K562 (cell line): ENCODE measurements at regions not wholly inside any gene's neighbourhood (a gene's known extent, or its start where the extent isn't known, plus 50 kb on each side); places are given as distances from the start of the nearest gene placed in this dataset.

ENCODE experiments used
- ATAC-seq: fragments of 200-7000 bp; cut with Tn5 transposase; 3 replicates; pipeline ENCODE4 v1.9.1; 2020; ENCODE audit warnings: moderate library complexity
- BruUV-seq: library from RNA; stranded (reverse); fragments of 400-500 nt; replicated peaks from 2 replicates; lab custom pipeline; 2021; lab: Mats Ljungman, UMichigan
- CTCF ChIA-PET: fragments of 300-600 bp; formaldehyde crosslinking; extraction: SDS; loops from one replicate; lab custom pipeline; 2021; ENCODE audit warnings: low intra/inter-chr PET ratio; lab: Yijun Ruan, JAX
- POLR2A ChIA-PET: fragments of 300-600, 350-650 bp; sonication (Branson Sonifier 250); formaldehyde crosslinking; extraction: SDS; loops from one replicate; lab custom pipeline; 2021; ENCODE audit warnings: antibody characterized with exemption, inconsistent platforms; lab: Yijun Ruan, JAX
- DNase-seq, 4 experiments: peaks; one replicate each; pipeline versions ENCODE4 v3.0.0 to v3.0.0-alpha.2; 2011 to 2018; ENCODE audit warnings: low spot score in 3 of 4, mixed read lengths in 3 of 4; ENCODE audit errors: extremely low read depth in 1 of 4
- FAIRE-seq: peaks from 2 replicates; lab custom pipeline; 2011; peaks lifted over from hg19 to GRCh38; lab: Jason Lieb, UNC
- H2AFZ ChIP-seq: 2 replicates; pipeline ENCODE4 v1.6.0; 2011; ENCODE audit warnings: low read depth, low read length, control low read depth, inconsistent platforms
- H3K27ac ChIP-seq: fragments of 200-600 bp; 3 replicates; pipeline ENCODE4 v1.8.0; 2011; ENCODE audit warnings: low read depth, mild to moderate bottlenecking, control low read depth, inconsistent platforms, low read length, moderate library complexity, mixed read lengths; ENCODE audit errors: extremely low read depth
- H3K27me3 ChIP-seq, 2 experiments: fragments of 300-600 bp in 1 of 2; 2 replicates in 1 of 2; 3 replicates in 1 of 2; pipeline versions ENCODE4 v1.6.0 to v1.8.0; 2011; ENCODE audit warnings: inconsistent platforms in 2 of 2, low read length in 2 of 2, mild to moderate bottlenecking in 1 of 2, mixed read lengths in 1 of 2, moderate library complexity in 1 of 2; ENCODE audit not compliant: control insufficient read depth in 2 of 2, insufficient read depth in 2 of 2
- H3K36me3 ChIP-seq: fragments of 300-600 bp; 3 replicates; pipeline ENCODE4 v1.8.0; 2011; ENCODE audit warnings: mild to moderate bottlenecking, low read length, inconsistent platforms; ENCODE audit not compliant: control insufficient read depth, insufficient read depth
- H3K4me1 ChIP-seq, 2 experiments: fragments of 200-600 bp in 1 of 2; replicated peaks in 1 of 2; 2 replicates in 1 of 2; 3 replicates in 1 of 2; pipeline versions ENCODE4 v1.5.1 to v1.8.0; 2011; ENCODE audit warnings: inconsistent platforms in 2 of 2, low read length in 2 of 2, mild to moderate bottlenecking in 1 of 2, mixed read lengths in 1 of 2, moderate library complexity in 1 of 2; ENCODE audit not compliant: control insufficient read depth in 2 of 2, insufficient read depth in 2 of 2
- H3K4me2 ChIP-seq: 2 replicates; pipeline ENCODE4 v1.6.1; 2011; ENCODE audit warnings: low read length, control low read depth, inconsistent platforms, mixed read lengths; ENCODE audit not compliant: insufficient read depth
- H3K4me3 ChIP-seq: fragments of 200-600 bp; sonication (generic), shearing (Covaris generic); 2 replicates; pipeline ENCODE4 v1.5.1; 2016; ENCODE audit warnings: control low read depth, inconsistent platforms
- H3K79me2 ChIP-seq: fragments of 200-600 bp; 3 replicates; pipeline ENCODE4 v1.8.0; 2011; ENCODE audit warnings: low read length, inconsistent platforms; ENCODE audit not compliant: control insufficient read depth, insufficient read depth
- H3K9ac ChIP-seq, 2 experiments: 2 replicates each; pipeline versions ENCODE4 v1.6.0 to v1.6.1; 2011; ENCODE audit warnings: low read depth in 2 of 2, low read length in 2 of 2, control low read depth in 1 of 2, inconsistent platforms in 1 of 2, mild to moderate bottlenecking in 1 of 2, mixed read lengths in 1 of 2; ENCODE audit not compliant: insufficient read depth in 1 of 2
- H3K9me1 ChIP-seq: one replicate; pipeline ENCODE4 v1.6.0; 2011; ENCODE audit warnings: inconsistent platforms, mild to moderate bottlenecking, low read length, moderate library complexity; ENCODE audit not compliant: control insufficient read depth, insufficient read depth
- H3K9me3 ChIP-seq: replicated peaks from 2 replicates; pipeline ENCODE4 v1.5.1; 2011; ENCODE audit warnings: low read depth, low read length, inconsistent platforms; ENCODE audit not compliant: control insufficient read depth, insufficient read depth
- H4K20me1 ChIP-seq: replicated peaks from 2 replicates; pipeline ENCODE4 v1.6.1; 2011; ENCODE audit warnings: low read length, inconsistent platforms, mixed read lengths; ENCODE audit not compliant: control insufficient read depth, insufficient read depth
- C11orf30 ChIP-seq: fragments of 450-650 bp; IDR thresholded peaks from 2 replicates; pipeline ENCODE4 v1.6.1; 2016; ENCODE audit warnings: low read depth, mild to moderate bottlenecking
- CEBPB ChIP-seq: fragments of 450-650 bp; IDR thresholded peaks from 2 replicates; pipeline ENCODE4 v1.6.1; 2016; ENCODE audit warnings: missing genetic modification characterization, missing compliant biosample characterization
- KAT2B ChIP-seq: IDR thresholded peaks from one replicate; pipeline ENCODE4 v1.6.1; 2012; ENCODE audit warnings: low read depth, mild to moderate bottlenecking, control low read depth, inconsistent platforms, low read length, moderate library complexity
- MECOM ChIP-seq: fragments of 250-450 bp; sonication (Bioruptor Pico); IDR thresholded peaks from 2 replicates; pipeline ENCODE4 v1.8.0; 2022; ENCODE audit warnings: inconsistent platforms
- MEIS2 ChIP-seq: fragments of 450-650 bp; IDR thresholded peaks from 2 replicates; pipeline ENCODE4 v1.6.1; 2014; ENCODE audit warnings: mild to moderate bottlenecking; ENCODE audit not compliant: partially characterized antibody
- PHB ChIP-seq: fragments of 250-450 bp; sonication (Bioruptor Pico); IDR thresholded peaks from 2 replicates; pipeline ENCODE4 v1.5.0; 2021
- PHF8 ChIP-seq: fragments of 200-600 bp; sonication (generic); IDR thresholded peaks from 2 replicates; pipeline ENCODE4 v1.6.1; 2012; ENCODE audit warnings: mixed run types, mild to moderate bottlenecking, inconsistent platforms, low read length, moderate library complexity, borderline replicate concordance
- RBM25 ChIP-seq: fragments of 200-400 bp; formaldehyde crosslinking; IDR thresholded peaks from 2 replicates; pipeline ENCODE4 v1.6.1; 2018; ENCODE audit warnings: low read length, low read depth, moderate library complexity; ENCODE audit not compliant: severe bottlenecking
- RFX7 ChIP-seq: fragments of 250-450 bp; sonication (Bioruptor Pico); IDR thresholded peaks from 2 replicates; pipeline ENCODE4 v1.5.1; 2021; ENCODE audit warnings: mild to moderate bottlenecking
- SMAD1 ChIP-seq: fragments of 150-350 bp; IDR thresholded peaks from 2 replicates; pipeline ENCODE4 v1.6.1; 2014; ENCODE audit warnings: low read length, low read depth; ENCODE audit not compliant: partially characterized antibody
- SMARCA4 ChIP-seq: fragments of 450-650 bp; IDR thresholded peaks from 2 replicates; pipeline ENCODE4 v1.6.1; 2016
- TAF1 ChIP-seq: IDR thresholded peaks from 2 replicates; pipeline ENCODE4 v1.6.1; 2011; ENCODE audit warnings: mild to moderate bottlenecking, low read length, moderate library complexity; ENCODE audit not compliant: insufficient read depth, control insufficient read depth, severe bottlenecking; ENCODE audit errors: extremely low read depth
- YBX1 ChIP-seq: fragments of 450-650 bp; IDR thresholded peaks from 2 replicates; pipeline ENCODE4 v1.7.1; 2016; ENCODE audit warnings: mild to moderate bottlenecking
- ZBTB11 ChIP-seq, 3 experiments: fragments of 200-800 bp in 1 of 3; fragments of 250-450 bp in 1 of 3; fragments of 450-650 bp in 1 of 3; sonication (Bioruptor Pico) in 1 of 3; sonication (Bioruptor generic) in 1 of 3; formaldehyde crosslinking in 1 of 3; IDR thresholded peaks; 2 replicates each; pipeline versions ENCODE4 v1.6.1 to v1.8.0; 2016 to 2022; ENCODE audit warnings: mild to moderate bottlenecking in 2 of 3, missing genetic modification characterization in 2 of 3, missing compliant biosample characterization in 1 of 3, moderate library complexity in 1 of 3
- ZNF324 ChIP-seq: fragments of 250-450 bp; sonication (Bioruptor Pico); IDR thresholded peaks from 2 replicates; pipeline ENCODE4 v1.4.0; 2020; ENCODE audit warnings: mild to moderate bottlenecking
- ZNF75A ChIP-seq: fragments of 450-650 bp; formaldehyde crosslinking; IDR thresholded peaks from 2 replicates; pipeline ENCODE4 v1.4.0; 2020; ENCODE audit warnings: mild to moderate bottlenecking
- WGBS: fragments of 100-300 bp; shearing (Covaris generic); methylation state at CpG from one replicate; pipeline ENCODE4 v1.1.6; 2016; ENCODE audit warnings: low coverage, mixed read lengths; ENCODE audit not compliant: insufficient coverage; ENCODE audit errors: missing lambda C conversion rate; 5-methylcytosine and 5-hydroxymethylcytosine counted together
- in situ Hi-C: fragments of 300-500 bp; cut with MboI; formaldehyde crosslinking; loops from 4 replicates; pipeline ENCODE4 v1.15.0; 2018; ENCODE audit warnings: inconsistent platforms, mixed read lengths
- intact Hi-C: fragments of 100-400 bp; cut with micrococcal nuclease; formaldehyde crosslinking; loops from 2 replicates; pipeline ENCODE4 v1.14.2; 2022

GRCh38 chr5:61811052-61811451, 479.0 kb downstream of the ZSWIM6 start:
- H3K9me3 ChIP-seq = no peaks in the 10 kb centered on the region
- H3K27me3 ChIP-seq = no peaks in the 10 kb centered on the region
- H3K9me1 ChIP-seq = no peaks in the 10 kb centered on the region
- WGBS = 0% methylated on average over 1 of the region's 1 CpG
- POLR2A ChIA-PET = interaction anchor here (1.4 kb wide), 1 partner anchor 10 kb away, joined by 4 read pairs; no protein-coding TSS in a partner anchor
- H3K4me2 ChIP-seq = no peak overlapping the region
- FAIRE-seq (no peak), ATAC-seq (no peak), DNase-seq (no peak)
- no peaks in the 10 kb centered on the region for H4K20me1 ChIP-seq
- H2AFZ ChIP-seq = no peak overlapping the region
- in situ Hi-C loops = no loop called here
- H3K4me3 ChIP-seq = no peak overlapping the region
- no peak overlapping the region for H3K27ac ChIP-seq
- TF ChIP-seq ZNF324 (no peak), SMAD1 (no peak), KAT2B (no peak), SMARCA4 (no peak), PHF8 (no peak), ZBTB11 (CRISPR knock-in tag; IDR thresholded peaks at IDR 0.05) (no peak), PHB (CRISPR knock-in tag) (no peak), TAF1 (no peak), MECOM (no peak), C11orf30 (no peak), MEIS2 (no peak), ZNF75A (CRISPR knock-in tag) (no peak), RFX7 (CRISPR knock-in tag) (no peak), YBX1 (no peak), CEBPB (tag) (no peak), RBM25 (no peak)
- intact Hi-C loops = no loop called here
- no TSS peak for BruUV-seq
- H3K4me1 ChIP-seq = no peaks in the 10 kb centered on the region
- no peaks in the 10 kb centered on the region for H3K36me3 ChIP-seq
- no peaks in the 10 kb centered on the region for H3K79me2 ChIP-seq
- CTCF ChIA-PET = no interaction called here
- no peak overlapping the region for H3K9ac ChIP-seq
